H1 (cell line): ENCODE measurements at regions not wholly inside any gene's neighbourhood (a gene's known extent, or its start where the extent isn't known, plus 50 kb on each side); places are given as distances from the start of the nearest gene placed in this dataset.

Experiments used
- CTCF ChIA-PET: fragments of 300-600 bp; sonication (Branson Sonifier 250); formaldehyde crosslinking; loops from one replicate; lab custom pipeline; 2021; ENCODE audit not compliant: partially characterized antibody; lab: Charles Lee
- POLR2A ChIA-PET: fragments of 300-600 bp; sonication (Branson Sonifier 250); formaldehyde crosslinking; loops from one replicate; lab custom pipeline; 2021; ENCODE audit warnings: inconsistent platforms; ENCODE audit not compliant: partially characterized antibody; lab: Charles Lee
- DNase-seq, 2 experiments: peaks; one replicate each; pipeline versions ENCODE4 v3.0.0 to v3.0.0-alpha.2; 2010 to 2022; ENCODE audit warnings: low spot score in 2 of 2, low read depth in 1 of 2, mixed read lengths in 1 of 2
- FAIRE-seq: peaks from 2 replicates; lab custom pipeline; 2011; peaks lifted over from hg19 to GRCh38; lab: Jason Lieb, UNC
- H2AFZ ChIP-seq: 2 replicates; pipeline ENCODE4 v1.8.1; 2012; ENCODE audit warnings: low read length, inconsistent platforms
- H2AK5ac ChIP-seq: 2 replicates; pipeline ENCODE4 v1.6.1; 2013; ENCODE audit warnings: low read depth, low read length
- H2BK120ac ChIP-seq: replicated peaks from 2 replicates; pipeline ENCODE3; 2013; ENCODE audit warnings: low read depth, low read length, inconsistent platforms
- H2BK12ac ChIP-seq: 2 replicates; pipeline ENCODE4 v1.6.1; 2013; ENCODE audit warnings: low read depth, low read length
- H2BK15ac ChIP-seq: 2 replicates; pipeline ENCODE4 v1.6.1; 2013; ENCODE audit warnings: low read length
- H2BK20ac ChIP-seq: 2 replicates; pipeline ENCODE4 v1.6.1; 2013; ENCODE audit warnings: low read length
- H2BK5ac ChIP-seq: 2 replicates; pipeline ENCODE4 v1.6.1; 2013; ENCODE audit warnings: low read depth, low read length
- H3K14ac ChIP-seq: 2 replicates; pipeline ENCODE4 v1.6.1; 2013; ENCODE audit warnings: inconsistent platforms; ENCODE audit not compliant: insufficient read length
- H3K18ac ChIP-seq: 2 replicates; pipeline ENCODE4 v1.6.1; 2013; ENCODE audit warnings: low read length; ENCODE audit errors: extremely low read depth
- H3K23ac ChIP-seq: 2 replicates; pipeline ENCODE4 v1.6.1; 2013; ENCODE audit warnings: inconsistent platforms; ENCODE audit not compliant: insufficient read length
- H3K23me2 ChIP-seq: 2 replicates; pipeline ENCODE4 v1.6.1; 2013; ENCODE audit warnings: low read depth, low read length
- H3K27ac ChIP-seq: 2 replicates; pipeline ENCODE4 v1.6.1; 2011; ENCODE audit warnings: low read depth, low read length, inconsistent platforms
- H3K27me3 ChIP-seq, 4 experiments: replicated peaks in 1 of 4; 1 replicate in 1 of 4; 2 replicates in 3 of 4; pipeline versions ENCODE4 v1.6.1 to v1.8.1; 2011 to 2013; ENCODE audit warnings: low read length in 3 of 4, mild to moderate bottlenecking in 3 of 4, inconsistent platforms in 2 of 4, mixed read lengths in 2 of 4, moderate library complexity in 1 of 4; ENCODE audit not compliant: control insufficient read depth in 3 of 4, insufficient read depth in 3 of 4; ENCODE audit errors: extremely low read depth in 1 of 4
- H3K36me3 ChIP-seq, 4 experiments: 2 replicates each; pipeline versions ENCODE4 v1.6.1 to v1.8.1; 2011 to 2013; ENCODE audit warnings: mild to moderate bottlenecking in 4 of 4, low read length in 3 of 4, moderate library complexity in 2 of 4, control low read depth in 1 of 4, inconsistent platforms in 1 of 4; ENCODE audit not compliant: insufficient read depth in 4 of 4, control insufficient read depth in 2 of 4
- H3K4ac ChIP-seq: replicated peaks from 2 replicates; pipeline ENCODE3; 2013; ENCODE audit warnings: low read length, low read depth, mixed read lengths, inconsistent platforms; ENCODE audit not compliant: insufficient read length
- H3K4me1 ChIP-seq, 4 experiments: replicated peaks in 1 of 4; 1 replicate in 1 of 4; 2 replicates in 3 of 4; pipeline versions ENCODE4 v1.6.1 to v1.8.1; 2011 to 2013; ENCODE audit warnings: low read length in 3 of 4, inconsistent platforms in 2 of 4, mixed read lengths in 1 of 4; ENCODE audit not compliant: insufficient read depth in 4 of 4, control insufficient read depth in 3 of 4
- H3K4me2 ChIP-seq, 2 experiments: 2 replicates each; pipeline versions ENCODE4 v1.6.1 to v1.8.1; 2011 to 2013; ENCODE audit warnings: low read depth in 2 of 2, low read length in 2 of 2, control low read depth in 1 of 2, inconsistent platforms in 1 of 2, mild to moderate bottlenecking in 1 of 2; ENCODE audit not compliant: insufficient read depth in 1 of 2
- H3K4me3 ChIP-seq, 4 experiments: fragments of 200-600, 300-600 bp in 1 of 4; sonication (generic), shearing (Covaris generic), sonication (Bioruptor Twin) in 1 of 4; 2 replicates each; pipeline versions ENCODE4 v1.5.1 to v1.8.1; 2011 to 2016; ENCODE audit warnings: low read length in 4 of 4, low read depth in 3 of 4, control low read depth in 2 of 4, inconsistent platforms in 2 of 4, mild to moderate bottlenecking in 2 of 4, mixed read lengths in 1 of 4, moderate library complexity in 1 of 4; ENCODE audit not compliant: insufficient read depth in 2 of 4; ENCODE audit errors: extremely low read depth in 1 of 4
- H3K56ac ChIP-seq: replicated peaks from 2 replicates; pipeline ENCODE3; 2013; ENCODE audit warnings: low read depth, mild to moderate bottlenecking, mixed read lengths, low read length, inconsistent platforms; ENCODE audit not compliant: insufficient read length
- H3K79me1 ChIP-seq: 2 replicates; pipeline ENCODE4 v1.6.1; 2013; ENCODE audit warnings: low read depth, low read length, control low read depth
- H3K79me2 ChIP-seq, 2 experiments: 2 replicates each; pipeline versions ENCODE4 v1.6.1 to v1.8.1; 2012 to 2013; ENCODE audit warnings: low read length in 2 of 2, mild to moderate bottlenecking in 2 of 2, inconsistent platforms in 1 of 2; ENCODE audit not compliant: insufficient read depth in 2 of 2, control insufficient read depth in 1 of 2
- H3K9ac ChIP-seq, 4 experiments: replicated peaks in 1 of 4; 1 replicate in 1 of 4; 2 replicates in 3 of 4; pipeline versions ENCODE4 v1.6.1 to v1.8.1; 2011 to 2013; ENCODE audit warnings: low read depth in 3 of 4, low read length in 3 of 4, control low read depth in 2 of 4, mild to moderate bottlenecking in 2 of 4, moderate library complexity in 2 of 4, inconsistent platforms in 1 of 4; ENCODE audit errors: extremely low read depth in 1 of 4
- H3K9me3 ChIP-seq, 2 experiments: 2 replicates each; pipeline versions ENCODE4 v1.6.1 to v1.8.1; 2012 to 2013; ENCODE audit warnings: mild to moderate bottlenecking in 2 of 2, moderate library complexity in 2 of 2, control low read depth in 1 of 2, inconsistent platforms in 1 of 2, low read depth in 1 of 2, low read length in 1 of 2, mixed read lengths in 1 of 2; ENCODE audit not compliant: insufficient read depth in 2 of 2
- H4K20me1 ChIP-seq, 2 experiments: replicated peaks in 1 of 2; 2 replicates each; pipeline versions ENCODE3 to v1.8.1; 2011 to 2013; ENCODE audit warnings: inconsistent platforms in 2 of 2, low read length in 2 of 2, mild to moderate bottlenecking in 1 of 2; ENCODE audit not compliant: insufficient read depth in 2 of 2, control insufficient read depth in 1 of 2
- H4K5ac ChIP-seq: 2 replicates; pipeline ENCODE4 v1.6.1; 2013; ENCODE audit warnings: low read length, low read depth, mixed read lengths, inconsistent platforms; ENCODE audit not compliant: insufficient read length
- H4K8ac ChIP-seq: 2 replicates; pipeline ENCODE4 v1.8.0; 2013; ENCODE audit warnings: mild to moderate bottlenecking, moderate library complexity, low read length, inconsistent platforms; ENCODE audit not compliant: insufficient read depth; ENCODE audit errors: extremely low read depth
- H4K91ac ChIP-seq: replicated peaks from 2 replicates; pipeline ENCODE3; 2013; ENCODE audit warnings: low read length, mixed read lengths, inconsistent platforms; ENCODE audit not compliant: insufficient read length
- ATF3 ChIP-seq: IDR thresholded peaks from 2 replicates; pipeline ENCODE4 v1.6.1; 2011; ENCODE audit warnings: low read depth, mild to moderate bottlenecking, low read length; ENCODE audit not compliant: insufficient read depth
- BACH1 ChIP-seq: IDR thresholded peaks from 2 replicates; pipeline ENCODE4 v1.6.1; 2012; ENCODE audit warnings: low read length, improper control_type of control experiment
- CREB1 ChIP-seq: IDR thresholded peaks from 2 replicates; pipeline ENCODE4 v1.6.1; 2012; ENCODE audit warnings: inconsistent platforms
- CTBP2 ChIP-seq: IDR thresholded peaks from 2 replicates; pipeline ENCODE4 v1.7.0; 2011; ENCODE audit warnings: borderline replicate concordance, mild to moderate bottlenecking, moderate library complexity, mixed read lengths, low read length; ENCODE audit not compliant: insufficient read depth, insufficient read length
- KDM1A ChIP-seq: fragments of 200-600, 300-600 bp; sonication (generic); IDR thresholded peaks from 2 replicates; pipeline ENCODE4 v1.7.1; 2016; ENCODE audit warnings: mild to moderate bottlenecking, low read length, borderline replicate concordance
- KDM5A ChIP-seq: fragments of 200-600 bp; IDR thresholded peaks from 2 replicates; pipeline ENCODE4 v1.7.1; 2012; ENCODE audit warnings: mild to moderate bottlenecking, low read length, inconsistent platforms, mixed read lengths
- MAFK ChIP-seq: IDR thresholded peaks from 2 replicates; pipeline ENCODE4 v1.6.1; 2012; ENCODE audit warnings: low read depth, mild to moderate bottlenecking, improper control_type of control experiment, low read length
- POLR2AphosphoS5 ChIP-seq: IDR thresholded peaks from 2 replicates; pipeline ENCODE4 v1.6.1; 2011; ENCODE audit warnings: low read depth, low read length
- SIX5 ChIP-seq: IDR thresholded peaks from 2 replicates; pipeline ENCODE4 v1.6.1; 2011; ENCODE audit warnings: mild to moderate bottlenecking, low read depth, low read length
- SP1 ChIP-seq: IDR thresholded peaks from 2 replicates; pipeline ENCODE4 v1.6.1; 2011; ENCODE audit warnings: low read depth, low read length
- SP4 ChIP-seq: IDR thresholded peaks from 2 replicates; pipeline ENCODE4 v1.6.1; 2012; ENCODE audit warnings: low read length, inconsistent platforms
- SRF ChIP-seq: IDR thresholded peaks from 2 replicates; pipeline ENCODE4 v1.6.1; 2011; ENCODE audit warnings: mild to moderate bottlenecking, low read depth, low read length, moderate library complexity
- TAF7 ChIP-seq: optimal IDR thresholded peaks from 2 replicates; pipeline ENCODE3; 2011; ENCODE audit warnings: low read depth, mild to moderate bottlenecking, inconsistent platforms, low read length, moderate library complexity, borderline replicate concordance
- WGBS, 2 experiments: shearing (Covaris generic) in 1 of 2; methylation state at CpG; one replicate each; pipeline versions ENCODE4 v1.1.6 to v1.1.7; 2013 to 2015; ENCODE audit warnings: low lambda C conversion rate in 2 of 2, mixed read lengths in 2 of 2, inconsistent platforms in 1 of 2, low coverage in 1 of 2, missing lambda C conversion rate in 1 of 2; ENCODE audit not compliant: insufficient replicate concordance in 2 of 2, insufficient coverage in 1 of 2, insufficient read length in 1 of 2; ENCODE audit errors: extremely low coverage in 1 of 2, missing lambda C conversion rate in 1 of 2; 5-methylcytosine and 5-hydroxymethylcytosine counted together

GRCh38 chr4:97123573-97123972, 1019.7 kb downstream of the STPG2 start:
- Histone ChIP-seq H3K4ac (no peak overlapping the region), H4K8ac (no peak overlapping the region), H4K91ac (no peak overlapping the region), H3K27ac (no peak overlapping the region), H3K79me2 (no peaks in the 10 kb centered on the region), H3K79me1 (no peaks in the 10 kb centered on the region), H2BK5ac (no peak overlapping the region), H3K9me3 (peaks cover 0 to 4% of the 10 kb centered on the region in 2 experiments; a peak in 2 of 4 replicates), H2BK120ac (no peak overlapping the region), H3K4me1 (peaks cover 0 to 7% (median 0%) of the 10 kb centered on the region in 4 experiments; a peak in 2 of 7 replicates), H2BK15ac (no peak overlapping the region), H4K20me1 (no peaks in the 10 kb centered on the region), H3K23me2 (no peaks in the 10 kb centered on the region), H3K4me3 (no peak overlapping the region), H3K18ac (peak overlapping the region; percentile 39; the same call in 1 of the 2 replicates), H2AFZ (no peak overlapping the region), H3K56ac (no peak overlapping the region), H2BK12ac (no peak overlapping the region; the same call in 1 of the 2 replicates), H2AK5ac (no peak overlapping the region), H3K36me3 (peaks cover 0 to 5% (median 3%) of the 10 kb centered on the region in 4 experiments; a peak in 2 of 8 replicates), H3K27me3 (no peaks in the 10 kb centered on the region), H2BK20ac (0 out of 2 replicates have a peak overlapping the region, but pooled peaks have one; percentile 52), H3K9ac (no peak overlapping the region), H3K23ac (no peak overlapping the region), H3K14ac (no peak overlapping the region), H3K4me2 (no peak overlapping the region), H4K5ac (no peak overlapping the region)
- ChIA-PET CTCF (no interaction called here), POLR2A (no interaction called here)
- FAIRE-seq (no peak), DNase-seq (no peak)
- TF ChIP-seq POLR2AphosphoS5 (no peak), KDM1A (no peak), ATF3 (no peak), SP1 (no peak), SIX5 (no peak), SRF (no peak), MAFK (no peak), KDM5A (no peak), TAF7 (no peak), BACH1 (no peak), SP4 (no peak), CTBP2 (no peak), CREB1 (no peak)
- 86% methylated on average over 4 of the region's 4 CpGs; no CpG with 5 or more reads in 1 of the 2 experiments for WGBS, 2 experiments
